ENCODE measurements at regions not wholly inside any gene's neighbourhood (a gene's known extent, or its start where the extent isn't known, plus 50 kb on each side); places are given as distances from the start of the nearest gene placed in this dataset.

GRCh38 chr6:1144842-1145767 is 166.8 kb upstream of the FOXQ1 start:
- DNase-seq, result no peak

DNA sequence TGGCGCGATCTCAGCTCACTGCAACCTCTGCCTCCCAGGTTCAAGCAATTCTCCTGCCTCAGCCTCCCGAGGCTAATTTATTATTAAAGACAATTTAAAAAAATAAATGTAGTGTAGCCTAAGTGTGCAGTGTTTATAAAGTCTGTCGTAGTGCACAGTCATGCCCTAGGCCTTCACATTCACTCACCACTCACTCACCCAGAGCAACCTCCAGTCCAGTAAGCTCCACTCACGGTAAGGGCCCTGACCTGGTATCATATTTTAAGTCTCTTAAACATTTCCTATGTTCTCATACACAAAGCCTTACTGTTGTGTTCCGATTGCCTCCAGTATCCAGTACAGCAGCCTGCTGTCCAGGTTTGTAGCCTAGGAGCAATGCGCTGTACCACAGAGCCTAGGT is 168.2 kb upstream of the FOXQ1 start:
- no peak for DNase-seq

DNA sequence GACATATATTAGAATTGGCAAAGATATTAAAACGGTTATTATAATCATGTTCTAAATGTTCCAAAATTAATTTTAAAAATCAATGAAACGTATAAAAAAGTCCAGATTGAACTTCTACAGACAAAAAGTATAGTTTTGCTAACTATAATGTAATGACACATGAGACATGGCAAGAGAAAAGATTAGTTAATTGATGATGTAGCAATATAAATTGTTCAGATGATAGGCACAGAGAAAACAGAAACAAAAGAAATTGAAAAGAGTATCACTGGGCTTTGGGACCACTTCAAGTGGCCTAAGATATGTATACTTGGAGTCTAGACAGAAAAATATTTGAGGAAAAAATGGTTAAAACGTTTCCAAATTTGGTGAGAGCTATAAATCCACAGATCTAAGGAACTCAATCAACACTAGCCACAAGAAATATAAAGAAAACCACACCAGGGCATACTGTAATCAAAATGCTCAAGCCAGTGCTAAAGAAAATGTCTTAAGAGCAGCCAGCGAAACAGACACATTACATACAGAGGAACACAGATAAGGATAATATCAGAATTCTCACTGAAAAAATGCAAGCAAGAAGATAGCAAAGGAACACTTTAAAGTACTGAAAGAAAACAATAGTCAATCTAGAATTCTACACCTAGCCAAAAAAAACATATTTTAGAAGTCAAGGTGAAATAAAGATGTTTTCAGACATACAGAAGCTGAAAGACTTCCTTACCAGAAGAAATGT is 172.6 kb upstream of the FOXQ1 start:
- no peak for DNase-seq

DNA sequence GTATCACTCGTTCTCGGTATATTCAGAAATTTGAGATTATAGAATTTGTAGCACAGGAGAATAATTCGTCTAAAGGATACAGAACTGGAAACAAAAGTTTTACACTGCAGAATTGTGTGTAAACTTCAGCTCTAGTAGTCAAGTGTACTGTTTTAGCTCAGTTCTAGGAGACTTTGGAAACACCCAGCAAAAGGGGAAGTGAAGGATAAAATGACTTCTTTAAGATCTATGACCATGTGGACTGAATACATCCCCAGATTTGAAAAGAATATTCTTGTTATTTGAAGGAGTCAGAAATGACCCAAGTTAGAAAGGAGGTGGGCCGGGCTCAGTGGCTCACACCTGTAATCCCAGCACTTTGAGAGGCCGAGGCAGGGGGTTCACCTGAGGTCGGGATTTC is 174.0 kb upstream of the FOXQ1 start:
- no peak for DNase-seq

DNA sequence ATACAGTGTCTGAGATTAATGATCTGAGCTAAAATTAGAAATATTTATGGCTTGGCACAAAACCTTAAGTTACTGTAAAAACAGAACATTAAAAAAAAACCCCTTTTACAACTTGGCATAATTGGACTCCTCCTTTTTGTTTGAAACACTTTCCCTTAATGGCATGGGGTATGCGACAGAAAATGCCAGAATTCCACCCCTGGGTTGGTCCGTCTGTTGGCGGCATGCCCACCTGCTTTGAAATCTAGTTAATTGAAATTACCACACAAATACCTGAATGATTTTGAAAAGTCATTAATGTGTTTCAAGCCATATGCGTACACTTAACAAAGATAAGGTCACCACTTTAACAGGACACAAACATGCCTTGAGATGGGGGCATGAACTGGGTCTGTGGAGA is 175.1 kb upstream of the FOXQ1 start:
- no peak for DNase-seq

DNA sequence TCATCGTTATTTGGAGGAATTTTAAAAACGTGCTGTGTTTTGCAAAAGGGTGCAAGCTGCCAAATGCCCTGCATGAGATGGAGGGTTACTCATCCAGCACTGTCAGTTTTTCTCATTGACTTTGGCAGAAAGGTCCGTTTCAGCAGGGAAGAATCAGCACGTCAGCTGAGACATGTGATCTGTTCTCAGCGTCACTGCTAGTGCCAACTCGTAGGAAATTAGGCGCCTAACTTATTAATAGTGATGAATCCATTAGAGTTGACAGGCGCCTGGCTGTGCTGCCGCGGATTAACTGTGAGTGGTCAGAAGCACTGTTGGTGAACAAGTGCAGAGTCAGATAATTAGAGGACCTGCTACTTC is 175.5 kb upstream of the FOXQ1 start:
- DNase-seq, result no peak

DNA sequence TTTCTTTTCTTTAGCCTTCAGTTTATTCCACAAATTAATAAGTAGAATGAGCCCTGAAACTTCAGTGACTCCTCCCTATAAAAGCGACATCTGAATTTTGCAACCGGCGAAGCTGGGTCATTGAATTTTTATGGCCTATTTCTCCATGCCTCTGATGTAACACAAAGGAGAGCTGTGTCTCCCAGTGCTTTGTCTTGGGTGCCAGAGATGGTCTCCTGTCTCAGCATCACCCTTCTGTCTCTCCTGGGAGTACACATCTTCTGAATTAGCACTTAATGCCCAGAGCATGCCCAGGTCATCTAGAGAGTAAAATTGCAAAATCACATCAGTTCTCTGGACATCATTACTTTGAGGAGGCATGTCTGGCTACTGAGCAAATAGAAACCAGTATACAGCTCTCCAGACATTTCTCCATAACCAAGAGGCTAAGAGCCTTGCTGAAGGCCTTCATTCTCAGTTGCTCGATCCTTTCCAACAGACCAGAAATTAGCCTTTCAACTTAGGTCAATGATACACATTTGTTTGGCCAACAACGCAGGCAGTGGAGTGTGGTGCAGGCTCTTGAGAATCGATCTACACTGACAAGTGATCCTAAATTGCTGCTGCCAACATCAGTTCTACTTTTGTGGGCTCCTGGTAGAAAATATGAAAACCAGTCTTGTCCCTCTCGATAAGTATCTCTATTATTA is 176.0 kb upstream of the FOXQ1 start:
- DNase-seq, result no peak

GRCh38 chr6:1131285-1132079 is 180.4 kb upstream of the FOXQ1 start:
- DNase-seq, result no peak

DNA sequence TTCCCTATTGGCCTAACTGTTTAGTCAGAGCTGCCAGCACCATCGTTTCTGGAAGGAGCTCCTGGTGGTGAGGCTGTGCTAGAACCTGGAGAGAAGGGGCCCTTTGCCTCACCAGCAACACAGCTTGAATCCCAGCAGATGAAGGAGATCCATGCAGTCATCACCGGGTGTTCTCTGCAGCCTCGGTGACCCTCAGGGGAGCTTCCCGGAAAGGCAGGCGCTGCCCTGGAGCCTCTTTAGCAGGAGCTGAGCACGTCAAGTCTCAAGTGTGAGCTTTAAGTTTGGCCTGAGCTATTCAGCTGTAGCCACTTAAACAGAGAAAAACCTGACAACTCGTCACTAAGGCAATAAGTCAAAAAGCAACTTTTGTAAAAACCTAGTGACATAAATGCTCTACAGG is 181.2 kb upstream of the FOXQ1 start:
- DNase-seq, result no peak

DNA sequence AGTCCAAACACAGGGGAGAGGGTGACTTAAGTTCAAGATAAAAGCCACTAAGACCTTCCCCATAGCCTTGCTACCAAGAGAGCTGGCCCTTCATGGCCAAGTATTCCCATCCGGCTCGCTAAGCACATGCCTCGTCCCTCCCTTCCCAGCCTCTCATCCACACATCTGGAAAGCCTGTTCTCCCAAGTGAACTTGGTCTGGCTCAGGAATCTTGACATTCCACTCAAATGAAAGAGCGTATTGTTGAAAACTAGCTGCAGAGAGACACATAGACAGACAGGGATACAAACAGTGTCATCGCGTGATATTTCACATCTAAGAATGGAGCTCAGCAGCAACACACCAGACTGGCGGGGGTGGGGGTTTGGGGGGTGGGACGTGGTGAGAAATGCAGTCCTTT is 182.8 kb upstream of the FOXQ1 start:
- DNase-seq, result no peak

- DNase-seq, result no peak
These were observed 184.2 kb upstream of the FOXQ1 start for GRCh38 chr6:1127597-1128288.

GRCh38 chr6:1127129-1127528 is 184.8 kb upstream of the FOXQ1 start:
- no peak for DNase-seq

GRCh38 chr6:1126036-1126435 is 185.9 kb upstream of the FOXQ1 start:
- no peak for DNase-seq

GRCh38 chr6:1125297-1125696 is 186.6 kb upstream of the FOXQ1 start:
- no peak for DNase-seq

- DNase-seq, result no peak
These were observed 187.0 kb upstream of the FOXQ1 start for GRCh38 chr6:1124885-1125284.

DNA sequence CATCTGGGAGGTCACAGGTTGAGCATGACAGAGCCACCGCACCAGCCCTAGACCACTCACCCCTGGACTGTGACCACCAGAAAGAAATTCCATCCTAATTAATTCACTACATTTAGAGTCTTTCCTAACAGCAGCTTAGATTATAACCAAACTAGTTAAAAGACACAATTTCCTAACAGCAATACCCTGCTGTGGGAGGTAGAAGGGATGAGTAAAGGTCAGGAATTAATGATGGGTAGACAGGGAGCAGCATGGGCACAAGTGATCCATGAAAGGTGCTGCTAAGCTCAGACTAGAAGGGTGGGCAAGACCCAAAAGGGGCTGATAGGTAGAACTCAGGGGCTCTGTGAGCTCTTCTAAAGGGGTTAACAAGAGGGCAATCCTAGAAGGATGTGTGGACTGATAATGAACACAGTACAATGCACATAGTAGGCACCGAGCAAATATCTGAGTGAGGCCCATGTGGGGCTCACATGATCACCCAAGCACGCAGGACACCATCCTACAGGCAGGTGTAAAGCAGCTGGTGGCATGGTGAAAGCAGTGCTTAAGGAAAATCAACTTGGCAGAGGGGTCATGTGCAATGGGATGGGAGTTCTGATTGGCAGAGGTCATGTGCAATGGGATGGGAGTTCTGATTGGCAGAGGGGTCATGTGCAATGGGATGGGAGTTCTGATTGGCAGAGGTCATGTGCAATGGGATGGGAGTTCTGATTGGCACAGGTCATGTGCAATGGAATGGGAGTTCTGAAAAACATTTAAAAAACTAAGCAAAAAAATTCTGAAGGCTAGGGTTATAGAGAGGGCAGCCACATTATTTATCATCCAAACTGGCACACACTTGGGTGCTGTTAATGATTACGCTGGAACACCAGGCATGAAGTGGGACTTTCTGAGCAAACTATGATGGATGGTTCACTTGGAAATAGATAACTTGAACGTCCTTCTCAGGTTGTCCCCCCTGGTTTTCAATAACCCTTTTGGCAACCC is 188.2 kb upstream of the FOXQ1 start:
- no peak for DNase-seq

GRCh38 chr6:1122083-1122482 is 189.8 kb upstream of the FOXQ1 start:
- no peak for DNase-seq

GRCh38 chr6:1118287-1118647 is 193.6 kb upstream of the FOXQ1 start:
- no peak for DNase-seq

- no peak for DNase-seq
These were observed 194.2 kb upstream of the FOXQ1 start for GRCh38 chr6:1117530-1118286.

GRCh38 chr6:1116149-1116548 is 195.7 kb upstream of the FOXQ1 start:
- DNase-seq, result no peak
